ENCODE measurements at regions not wholly inside any gene's neighbourhood (a gene's known extent, or its start where the extent isn't known, plus 50 kb on each side); places are given as distances from the start of the nearest gene placed in this dataset.
"Not testable (repeated sequence)": the region's sequence is repeated elsewhere in the genome, so short reads cannot be mapped to it uniquely, and the experiment has no call there.

DNA sequence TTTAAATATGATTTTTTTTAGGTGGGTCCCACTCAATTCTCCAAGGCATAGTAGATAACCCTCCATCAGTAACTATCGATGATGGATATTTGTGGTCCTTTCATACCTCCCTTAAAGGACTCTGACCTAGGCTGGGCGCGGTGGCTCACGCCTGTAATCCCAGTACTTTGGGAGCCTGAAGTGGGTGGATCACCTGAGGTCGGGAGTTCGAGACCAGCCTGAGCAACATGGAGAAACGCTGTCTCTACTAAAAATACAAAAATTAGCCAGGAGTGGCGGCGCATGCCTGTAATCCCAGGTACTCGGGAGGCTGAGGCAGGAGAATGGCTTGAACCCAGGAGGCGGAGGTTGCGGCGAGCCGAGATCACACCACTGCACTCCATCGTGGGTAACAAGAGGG, 54.8 kb upstream of the MRTFB start:
- H3K27ac Mint-ChIP-seq; DNase-seq; H3K4me1 Mint-ChIP-seq; H3K36me3 Mint-ChIP-seq (ENCODE audit: low read depth); H3K27me3 Mint-ChIP-seq; H3K4me3 Mint-ChIP-seq; H3K9me3 Mint-ChIP-seq; intact Hi-C loops (cut with micrococcal nuclease): not testable (repeated sequence)

DNA sequence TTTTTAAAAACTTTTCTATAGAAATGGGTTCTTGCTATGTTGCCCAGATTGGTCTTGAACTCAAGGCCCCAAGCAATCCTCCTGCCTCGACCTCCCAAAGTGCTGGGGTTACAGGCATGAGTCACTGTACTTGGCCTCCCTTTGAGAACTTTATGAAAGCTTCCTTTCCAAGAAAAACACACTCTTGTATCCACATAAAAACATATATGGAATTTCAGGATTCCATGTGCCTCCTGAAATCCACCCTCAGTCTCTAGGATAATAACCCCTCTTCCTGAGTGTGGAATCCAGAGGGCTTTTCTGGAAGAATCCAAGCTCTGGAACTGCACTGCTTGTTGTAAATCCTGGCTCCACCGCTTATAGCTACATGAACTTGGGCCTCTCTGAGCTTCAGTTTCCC, 53.2 kb upstream of the MRTFB start:
- no peak overlapping the region for H3K27ac Mint-ChIP-seq
- H3K4me1 Mint-ChIP-seq = no peaks in the 10 kb centered on the region
- no peak for DNase-seq

DNA sequence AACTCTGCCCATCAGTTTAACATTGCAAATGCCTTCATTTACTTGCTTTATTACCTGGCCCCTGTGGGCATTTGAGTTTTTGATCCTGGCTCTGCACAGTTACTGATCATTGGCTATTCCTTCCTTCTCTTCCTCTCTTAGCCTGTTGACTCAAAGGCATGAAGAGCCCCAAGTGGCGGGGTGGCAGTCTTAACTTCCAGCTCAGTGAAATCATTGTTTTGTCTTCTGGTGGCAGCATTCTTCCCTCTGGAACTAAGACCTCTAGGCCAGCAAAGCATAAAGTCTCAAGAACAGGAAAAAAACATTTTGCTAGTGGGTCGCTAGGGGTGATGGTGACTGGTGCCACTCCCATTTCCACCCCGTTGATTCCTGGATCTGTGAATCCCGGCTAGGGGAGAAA, 52.3 kb upstream of the MRTFB start:
- H3K9me3 Mint-ChIP-seq = no peaks in the 10 kb centered on the region
- H3K27me3 Mint-ChIP-seq = peaks cover 4% of the 10 kb centered on the region
- no peak overlapping the region for H3K27ac Mint-ChIP-seq
- H3K4me1 Mint-ChIP-seq = no peaks in the 10 kb centered on the region
- DNase-seq = no peak
- no peaks in the 10 kb centered on the region for H3K36me3 Mint-ChIP-seq (ENCODE audit: low read depth)
- intact Hi-C loops (cut with micrococcal nuclease) = no loop called here
- H3K4me3 Mint-ChIP-seq = no peak overlapping the region

More for the DNA sequence above, 53.2 kb upstream of the MRTFB start:
- H3K36me3 Mint-ChIP-seq (ENCODE audit: low read depth) = no peaks in the 10 kb centered on the region
- H3K9me3 Mint-ChIP-seq = no peaks in the 10 kb centered on the region
- no peak overlapping the region for H3K4me3 Mint-ChIP-seq
- H3K27me3 Mint-ChIP-seq = peaks cover 6% of the 10 kb centered on the region
- intact Hi-C loops (cut with micrococcal nuclease) = no loop called here

DNA sequence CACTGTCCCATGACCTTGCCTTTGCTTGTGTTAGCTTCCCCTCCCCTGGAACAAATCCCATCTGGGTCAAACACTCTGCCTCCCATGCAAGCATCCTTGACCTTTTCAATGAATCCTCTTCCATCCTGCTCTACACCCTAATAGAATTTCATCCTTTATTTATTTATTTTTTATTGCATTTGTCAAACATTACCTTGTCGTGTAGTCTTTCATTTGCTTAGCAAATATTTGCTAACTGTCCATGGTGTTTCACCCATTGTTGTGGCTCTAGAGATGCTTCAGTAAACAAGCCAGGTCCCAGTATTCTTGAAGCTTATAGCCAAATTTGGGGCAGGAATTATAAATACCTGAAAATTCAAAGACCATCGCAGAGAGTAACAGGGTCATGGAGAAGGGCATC, 51.0 kb upstream of the MRTFB start:
- Mint-ChIP-seq H3K36me3 (ENCODE audit: low read depth) (no peaks in the 10 kb centered on the region), H3K27ac (no peak overlapping the region), H3K4me3 (no peak overlapping the region), H3K27me3 (peaks cover 2% of the 10 kb centered on the region), H3K4me1 (no peaks in the 10 kb centered on the region), H3K9me3 (no peaks in the 10 kb centered on the region)
- intact Hi-C loops (cut with micrococcal nuclease) = no loop called here
- DNase-seq = no peak
